ENCODE measurements at regions not wholly inside any gene's neighbourhood (a gene's known extent, or its start where the extent isn't known, plus 50 kb on each side); places are given as distances from the start of the nearest gene placed in this dataset.
"Not testable (repeated sequence)": the region's sequence is repeated elsewhere in the genome, so short reads cannot be mapped to it uniquely, and the experiment has no call there.

GRCh38 chr6:26234421-26235301 is 130.3 kb upstream of the BTN3A2 start:
- peak; percentile 25 to 94 (median 50) for DNase-seq

GRCh38 chr6:26235302-26235670 is 129.7 kb upstream of the BTN3A2 start:
- DNase-seq, result peak in 1 of 5 donors; percentile 60

GRCh38 chr6:26239415-26239814 is 125.6 kb upstream of the BTN3A2 start:
- not testable (repeated sequence) for DNase-seq

- DNase-seq, result peak; percentile 24 to 97 (median 50)
Observed at GRCh38 chr6:26240157-26241032, 124.6 kb upstream of the BTN3A2 start.

GRCh38 chr6:26241033-26241895 is 123.7 kb upstream of the BTN3A2 start:
- peak in 2 of 5 donors; percentile 27 to 77 for DNase-seq

GRCh38 chr6:26243132-26243531 is 121.9 kb upstream of the BTN3A2 start:
- no peak for DNase-seq

- DNase-seq, result no peak
Observed at GRCh38 chr6:26243752-26244151, 121.2 kb upstream of the BTN3A2 start.

- no peak for DNase-seq
Observed at GRCh38 chr6:26246058-26246457, 118.9 kb upstream of the BTN3A2 start.

- no peak for DNase-seq
Observed at GRCh38 chr6:26246553-26246952, 118.4 kb upstream of the BTN3A2 start.

GRCh38 chr6:26249707-26249956 is 115.4 kb upstream of the BTN3A2 start:
- DNase-seq, result peak in 3 of 5 donors; percentile 15 to 83 (median 36)

GRCh38 chr6:26249957-26250697 is 114.9 kb upstream of the BTN3A2 start:
- DNase-seq, result peak; percentile 52 to 94 (median 66)

- peak in 2 of 5 donors; percentile 17 to 51 for DNase-seq
Observed at GRCh38 chr6:26250698-26251044, 114.3 kb upstream of the BTN3A2 start.

- peak in 3 of 5 donors; percentile 37 to 97 (median 52) for DNase-seq
Observed at GRCh38 chr6:26251354-26252076, 113.5 kb upstream of the BTN3A2 start.

GRCh38 chr6:26252077-26252472 is 112.9 kb upstream of the BTN3A2 start:
- DNase-seq, result peak in 1 of 5 donors; percentile 36

- DNase-seq, result no peak
Observed at GRCh38 chr6:26254724-26255123, 110.3 kb upstream of the BTN3A2 start.

GRCh38 chr6:26257272-26257671 is 107.7 kb upstream of the BTN3A2 start:
- DNase-seq, result no peak

GRCh38 chr6:26258212-26258977 is 106.6 kb upstream of the BTN3A2 start:
- DNase-seq, result no peak

- DNase-seq, result no peak
Observed at GRCh38 chr6:26260110-26260637, 104.8 kb upstream of the BTN3A2 start.

- DNase-seq, result no peak
Observed at GRCh38 chr6:26260725-26261490, 104.1 kb upstream of the BTN3A2 start.

- no peak for DNase-seq
Observed at GRCh38 chr6:26264547-26264946, 100.5 kb upstream of the BTN3A2 start.
